ENCODE measurements at regions not wholly inside any gene's neighbourhood (a gene's known extent, or its start where the extent isn't known, plus 50 kb on each side); places are given as distances from the start of the nearest gene placed in this dataset.

DNA sequence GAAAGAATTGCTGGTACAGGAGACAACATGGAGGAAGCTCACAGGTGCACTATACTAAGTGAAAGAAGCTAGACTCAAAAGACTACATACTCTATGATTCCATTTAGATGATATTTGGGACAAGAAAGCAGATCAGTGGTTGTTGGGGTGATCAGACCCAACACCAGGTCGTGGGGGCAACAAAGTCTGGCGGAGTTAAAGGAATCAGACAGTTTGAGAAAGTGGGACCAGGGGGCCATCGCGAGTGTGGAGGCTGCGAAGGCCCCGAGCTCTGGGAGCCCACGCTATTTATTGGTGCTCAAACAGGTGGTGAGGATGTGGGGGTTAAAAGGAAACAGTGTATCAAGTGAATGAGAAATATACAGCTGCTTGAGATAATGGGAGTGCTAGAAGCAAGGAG is 282.8 kb upstream of the SGK1 start:
- TF ChIP-seq, protein P1, sequence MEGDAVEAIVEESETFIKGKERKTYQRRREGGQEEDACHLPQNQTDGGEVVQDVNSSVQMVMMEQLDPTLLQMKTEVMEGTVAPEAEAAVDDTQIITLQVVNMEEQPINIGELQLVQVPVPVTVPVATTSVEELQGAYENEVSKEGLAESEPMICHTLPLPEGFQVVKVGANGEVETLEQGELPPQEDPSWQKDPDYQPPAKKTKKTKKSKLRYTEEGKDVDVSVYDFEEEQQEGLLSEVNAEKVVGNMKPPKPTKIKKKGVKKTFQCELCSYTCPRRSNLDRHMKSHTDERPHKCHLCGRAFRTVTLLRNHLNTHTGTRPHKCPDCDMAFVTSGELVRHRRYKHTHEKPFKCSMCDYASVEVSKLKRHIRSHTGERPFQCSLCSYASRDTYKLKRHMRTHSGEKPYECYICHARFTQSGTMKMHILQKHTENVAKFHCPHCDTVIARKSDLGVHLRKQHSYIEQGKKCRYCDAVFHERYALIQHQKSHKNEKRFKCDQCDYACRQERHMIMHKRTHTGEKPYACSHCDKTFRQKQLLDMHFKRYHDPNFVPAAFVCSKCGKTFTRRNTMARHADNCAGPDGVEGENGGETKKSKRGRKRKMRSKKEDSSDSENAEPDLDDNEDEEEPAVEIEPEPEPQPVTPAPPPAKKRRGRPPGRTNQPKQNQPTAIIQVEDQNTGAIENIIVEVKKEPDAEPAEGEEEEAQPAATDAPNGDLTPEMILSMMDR (IDR thresholded peaks at IDR 0.05) = no peak
- TF ChIP-seq CHD2 (IDR thresholded peaks at IDR 0.05; ENCODE audit: low read length, partially characterized antibody) (no peak), POLR2A (IDR thresholded peaks at IDR 0.05; ENCODE audit: low read length) (no peak), ZFP36 (IDR thresholded peaks at IDR 0.05; ENCODE audit: borderline replicate concordance, partially characterized antibody) (no peak), POLR2AphosphoS2 (conservative IDR thresholded peaks at IDR 0.05; ENCODE audit: low read length) (no peak)
- TF ChIP-seq, protein P2, sequence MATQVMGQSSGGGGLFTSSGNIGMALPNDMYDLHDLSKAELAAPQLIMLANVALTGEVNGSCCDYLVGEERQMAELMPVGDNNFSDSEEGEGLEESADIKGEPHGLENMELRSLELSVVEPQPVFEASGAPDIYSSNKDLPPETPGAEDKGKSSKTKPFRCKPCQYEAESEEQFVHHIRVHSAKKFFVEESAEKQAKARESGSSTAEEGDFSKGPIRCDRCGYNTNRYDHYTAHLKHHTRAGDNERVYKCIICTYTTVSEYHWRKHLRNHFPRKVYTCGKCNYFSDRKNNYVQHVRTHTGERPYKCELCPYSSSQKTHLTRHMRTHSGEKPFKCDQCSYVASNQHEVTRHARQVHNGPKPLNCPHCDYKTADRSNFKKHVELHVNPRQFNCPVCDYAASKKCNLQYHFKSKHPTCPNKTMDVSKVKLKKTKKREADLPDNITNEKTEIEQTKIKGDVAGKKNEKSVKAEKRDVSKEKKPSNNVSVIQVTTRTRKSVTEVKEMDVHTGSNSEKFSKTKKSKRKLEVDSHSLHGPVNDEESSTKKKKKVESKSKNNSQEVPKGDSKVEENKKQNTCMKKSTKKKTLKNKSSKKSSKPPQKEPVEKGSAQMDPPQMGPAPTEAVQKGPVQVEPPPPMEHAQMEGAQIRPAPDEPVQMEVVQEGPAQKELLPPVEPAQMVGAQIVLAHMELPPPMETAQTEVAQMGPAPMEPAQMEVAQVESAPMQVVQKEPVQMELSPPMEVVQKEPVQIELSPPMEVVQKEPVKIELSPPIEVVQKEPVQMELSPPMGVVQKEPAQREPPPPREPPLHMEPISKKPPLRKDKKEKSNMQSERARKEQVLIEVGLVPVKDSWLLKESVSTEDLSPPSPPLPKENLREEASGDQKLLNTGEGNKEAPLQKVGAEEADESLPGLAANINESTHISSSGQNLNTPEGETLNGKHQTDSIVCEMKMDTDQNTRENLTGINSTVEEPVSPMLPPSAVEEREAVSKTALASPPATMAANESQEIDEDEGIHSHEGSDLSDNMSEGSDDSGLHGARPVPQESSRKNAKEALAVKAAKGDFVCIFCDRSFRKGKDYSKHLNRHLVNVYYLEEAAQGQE (IDR thresholded peaks at IDR 0.05) = no peak
